ENCODE measurements at regions not wholly inside any gene's neighbourhood (a gene's known extent, or its start where the extent isn't known, plus 50 kb on each side); places are given as distances from the start of the nearest gene placed in this dataset.

- TF ChIP-seq CTCF (IDR thresholded peaks at IDR 0.05) = no peak
- no peak for TF ChIP-seq POLR2A (IDR thresholded peaks at IDR 0.05)
Measured at GRCh38 chr20:48217190-48217589, 431.9 kb upstream of the SULF2 start.
